ENCODE measurements at regions not wholly inside any gene's neighbourhood (a gene's known extent, or its start where the extent isn't known, plus 50 kb on each side); places are given as distances from the start of the nearest gene placed in this dataset.
"Not testable (repeated sequence)": the region's sequence is repeated elsewhere in the genome, so short reads cannot be mapped to it uniquely, and the experiment has no call there.

DNA sequence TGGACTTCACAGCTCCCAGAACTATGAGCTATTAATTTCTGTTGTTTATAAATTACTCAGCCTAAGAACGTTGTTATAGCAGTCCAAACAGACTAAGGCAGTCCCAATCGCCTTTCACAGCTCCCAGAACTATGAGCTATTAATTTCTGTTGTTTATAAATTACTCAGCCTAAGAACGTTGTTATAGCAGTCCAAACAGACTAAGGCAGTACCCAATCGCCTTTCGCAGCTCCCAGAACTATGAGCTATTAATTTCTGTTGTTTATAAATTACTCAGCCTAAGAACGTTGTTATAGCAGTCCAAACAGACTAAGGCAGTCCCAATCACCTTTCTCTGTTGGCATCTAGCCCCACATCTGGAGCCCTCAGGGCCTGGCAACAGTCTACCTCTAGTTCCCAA, 117.0 kb upstream of the ASB18 start:
- TF ChIP-seq, protein P1, sequence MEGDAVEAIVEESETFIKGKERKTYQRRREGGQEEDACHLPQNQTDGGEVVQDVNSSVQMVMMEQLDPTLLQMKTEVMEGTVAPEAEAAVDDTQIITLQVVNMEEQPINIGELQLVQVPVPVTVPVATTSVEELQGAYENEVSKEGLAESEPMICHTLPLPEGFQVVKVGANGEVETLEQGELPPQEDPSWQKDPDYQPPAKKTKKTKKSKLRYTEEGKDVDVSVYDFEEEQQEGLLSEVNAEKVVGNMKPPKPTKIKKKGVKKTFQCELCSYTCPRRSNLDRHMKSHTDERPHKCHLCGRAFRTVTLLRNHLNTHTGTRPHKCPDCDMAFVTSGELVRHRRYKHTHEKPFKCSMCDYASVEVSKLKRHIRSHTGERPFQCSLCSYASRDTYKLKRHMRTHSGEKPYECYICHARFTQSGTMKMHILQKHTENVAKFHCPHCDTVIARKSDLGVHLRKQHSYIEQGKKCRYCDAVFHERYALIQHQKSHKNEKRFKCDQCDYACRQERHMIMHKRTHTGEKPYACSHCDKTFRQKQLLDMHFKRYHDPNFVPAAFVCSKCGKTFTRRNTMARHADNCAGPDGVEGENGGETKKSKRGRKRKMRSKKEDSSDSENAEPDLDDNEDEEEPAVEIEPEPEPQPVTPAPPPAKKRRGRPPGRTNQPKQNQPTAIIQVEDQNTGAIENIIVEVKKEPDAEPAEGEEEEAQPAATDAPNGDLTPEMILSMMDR (IDR thresholded peaks at IDR 0.05; ENCODE audit: poor library complexity): not testable (repeated sequence)
- not testable (repeated sequence) for TF ChIP-seq EZH2phosphoT487 (IDR thresholded peaks at IDR 0.05; ENCODE audit: low read depth, severe bottlenecking, unreplicated experiment); EZH2 (IDR thresholded peaks at IDR 0.05; ENCODE audit: borderline replicate concordance)

All from hepatocyte (in vitro differentiated cells).